Ishikawa (cell line): ENCODE measurements at regions not wholly inside any gene's neighbourhood (a gene's known extent, or its start where the extent isn't known, plus 50 kb on each side); places are given as distances from the start of the nearest gene placed in this dataset.

ENCODE experiments used
- CEBPB ChIP-seq: IDR thresholded peaks from 2 replicates; pipeline ENCODE4 v1.6.1; 2012
- CREB1 ChIP-seq: IDR thresholded peaks from 2 replicates; pipeline ENCODE4 v1.6.1; 2012; ENCODE audit warnings: low read depth
- EGR1 ChIP-seq: IDR thresholded peaks from 2 replicates; pipeline ENCODE4 v1.6.1; 2012
- EP300 ChIP-seq: IDR thresholded peaks from 2 replicates; pipeline ENCODE4 v1.6.1; 2012; ENCODE audit warnings: borderline replicate concordance
- FOXM1 ChIP-seq: IDR thresholded peaks from 2 replicates; pipeline ENCODE4 v1.6.1; 2012; ENCODE audit warnings: low read depth, borderline replicate concordance
- RAD21 ChIP-seq: IDR thresholded peaks from 2 replicates; pipeline ENCODE4 v1.6.1; 2012; ENCODE audit warnings: low read depth
- TAF1 ChIP-seq: IDR thresholded peaks from 2 replicates; pipeline ENCODE4 v1.6.1; 2012; ENCODE audit warnings: low read depth, mild to moderate bottlenecking
- TCF12 ChIP-seq: IDR thresholded peaks from 2 replicates; pipeline ENCODE4 v1.6.1; 2012; ENCODE audit warnings: low read depth
- TEAD4 ChIP-seq: IDR thresholded peaks from 2 replicates; pipeline ENCODE4 v1.6.1; 2012
- YY1 ChIP-seq: IDR thresholded peaks from 2 replicates; pipeline ENCODE4 v1.6.1; 2012; ENCODE audit warnings: low read depth
- ZBTB7A ChIP-seq: IDR thresholded peaks from 2 replicates; pipeline ENCODE4 v1.6.1; 2012; ENCODE audit warnings: low read depth
- TF ChIP-seq, protein P1 (sequence below): IDR thresholded peaks from 2 replicates; pipeline ENCODE4 v1.6.1; 2012
- TF ChIP-seq, protein P2 (sequence below): IDR thresholded peaks from 2 replicates; pipeline ENCODE4 v1.6.1; 2012; ENCODE audit warnings: low read depth, mild to moderate bottlenecking
- TF ChIP-seq, protein P3 (sequence below): IDR thresholded peaks from 2 replicates; pipeline ENCODE4 v1.6.1; 2012

DNA sequence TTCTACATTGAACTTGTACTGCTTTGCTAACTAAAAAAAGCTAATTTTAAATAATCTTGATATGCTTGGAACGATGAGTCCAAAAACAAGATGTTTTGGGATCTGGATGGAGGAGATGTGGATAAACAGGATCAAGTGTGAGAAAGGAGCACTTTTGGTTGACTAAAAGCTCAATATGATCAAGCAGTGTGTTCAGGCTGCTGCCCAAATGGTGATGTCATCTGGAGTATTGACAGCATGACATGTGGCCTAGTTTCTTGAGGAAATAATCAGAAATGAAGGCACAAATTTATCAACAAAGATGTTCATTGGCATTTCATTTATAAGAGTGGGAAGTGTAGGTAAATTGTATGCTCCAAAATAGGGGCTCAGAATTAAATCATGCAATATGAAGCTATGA lies 161.2 kb downstream of the SOX2 start:
- TF ChIP-seq CEBPB (no peak), FOXM1 (no peak), CREB1 (no peak), YY1 (no peak), EP300 (no peak), RAD21 (no peak), EGR1 (no peak), TAF1 (no peak)
- TF ChIP-seq, protein P1, sequence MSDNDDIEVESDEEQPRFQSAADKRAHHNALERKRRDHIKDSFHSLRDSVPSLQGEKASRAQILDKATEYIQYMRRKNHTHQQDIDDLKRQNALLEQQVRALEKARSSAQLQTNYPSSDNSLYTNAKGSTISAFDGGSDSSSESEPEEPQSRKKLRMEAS = no peak
- TF ChIP-seq, protein P2, sequence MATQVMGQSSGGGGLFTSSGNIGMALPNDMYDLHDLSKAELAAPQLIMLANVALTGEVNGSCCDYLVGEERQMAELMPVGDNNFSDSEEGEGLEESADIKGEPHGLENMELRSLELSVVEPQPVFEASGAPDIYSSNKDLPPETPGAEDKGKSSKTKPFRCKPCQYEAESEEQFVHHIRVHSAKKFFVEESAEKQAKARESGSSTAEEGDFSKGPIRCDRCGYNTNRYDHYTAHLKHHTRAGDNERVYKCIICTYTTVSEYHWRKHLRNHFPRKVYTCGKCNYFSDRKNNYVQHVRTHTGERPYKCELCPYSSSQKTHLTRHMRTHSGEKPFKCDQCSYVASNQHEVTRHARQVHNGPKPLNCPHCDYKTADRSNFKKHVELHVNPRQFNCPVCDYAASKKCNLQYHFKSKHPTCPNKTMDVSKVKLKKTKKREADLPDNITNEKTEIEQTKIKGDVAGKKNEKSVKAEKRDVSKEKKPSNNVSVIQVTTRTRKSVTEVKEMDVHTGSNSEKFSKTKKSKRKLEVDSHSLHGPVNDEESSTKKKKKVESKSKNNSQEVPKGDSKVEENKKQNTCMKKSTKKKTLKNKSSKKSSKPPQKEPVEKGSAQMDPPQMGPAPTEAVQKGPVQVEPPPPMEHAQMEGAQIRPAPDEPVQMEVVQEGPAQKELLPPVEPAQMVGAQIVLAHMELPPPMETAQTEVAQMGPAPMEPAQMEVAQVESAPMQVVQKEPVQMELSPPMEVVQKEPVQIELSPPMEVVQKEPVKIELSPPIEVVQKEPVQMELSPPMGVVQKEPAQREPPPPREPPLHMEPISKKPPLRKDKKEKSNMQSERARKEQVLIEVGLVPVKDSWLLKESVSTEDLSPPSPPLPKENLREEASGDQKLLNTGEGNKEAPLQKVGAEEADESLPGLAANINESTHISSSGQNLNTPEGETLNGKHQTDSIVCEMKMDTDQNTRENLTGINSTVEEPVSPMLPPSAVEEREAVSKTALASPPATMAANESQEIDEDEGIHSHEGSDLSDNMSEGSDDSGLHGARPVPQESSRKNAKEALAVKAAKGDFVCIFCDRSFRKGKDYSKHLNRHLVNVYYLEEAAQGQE = no peak
- TF ChIP-seq, protein P3, sequence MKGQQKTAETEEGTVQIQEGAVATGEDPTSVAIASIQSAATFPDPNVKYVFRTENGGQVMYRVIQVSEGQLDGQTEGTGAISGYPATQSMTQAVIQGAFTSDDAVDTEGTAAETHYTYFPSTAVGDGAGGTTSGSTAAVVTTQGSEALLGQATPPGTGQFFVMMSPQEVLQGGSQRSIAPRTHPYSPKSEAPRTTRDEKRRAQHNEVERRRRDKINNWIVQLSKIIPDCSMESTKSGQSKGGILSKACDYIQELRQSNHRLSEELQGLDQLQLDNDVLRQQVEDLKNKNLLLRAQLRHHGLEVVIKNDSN = no peak

DNA sequence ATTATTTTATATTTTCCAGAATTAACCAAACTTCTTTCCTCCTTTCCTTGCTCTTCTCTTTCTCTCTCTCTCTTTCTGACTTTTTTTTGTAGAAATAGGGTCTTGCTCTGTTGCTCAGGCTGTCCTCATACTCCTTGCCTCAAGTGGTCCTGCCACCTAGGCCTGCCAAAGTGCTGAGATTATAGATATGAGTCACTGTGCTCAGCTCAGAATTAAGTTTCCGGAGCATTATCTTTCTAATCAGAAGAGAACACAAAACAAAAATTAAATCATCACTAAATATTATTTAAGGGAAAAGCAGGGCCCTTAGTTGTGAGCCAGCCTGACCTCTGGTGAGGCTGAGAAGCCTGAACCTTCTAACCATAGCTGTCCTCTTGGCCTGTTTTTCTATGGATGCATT lies 168.2 kb downstream of the SOX2 start:
- TF ChIP-seq, protein P3 = no peak
- TF ChIP-seq TCF12 = no peak
- no peak for TF ChIP-seq RAD21
- TF ChIP-seq ZBTB7A = no peak
- TF ChIP-seq, protein P1 = no peak
- no peak for TF ChIP-seq CEBPB
- TF ChIP-seq TAF1 = no peak
- no peak for TF ChIP-seq TEAD4
- no peak for TF ChIP-seq FOXM1

DNA sequence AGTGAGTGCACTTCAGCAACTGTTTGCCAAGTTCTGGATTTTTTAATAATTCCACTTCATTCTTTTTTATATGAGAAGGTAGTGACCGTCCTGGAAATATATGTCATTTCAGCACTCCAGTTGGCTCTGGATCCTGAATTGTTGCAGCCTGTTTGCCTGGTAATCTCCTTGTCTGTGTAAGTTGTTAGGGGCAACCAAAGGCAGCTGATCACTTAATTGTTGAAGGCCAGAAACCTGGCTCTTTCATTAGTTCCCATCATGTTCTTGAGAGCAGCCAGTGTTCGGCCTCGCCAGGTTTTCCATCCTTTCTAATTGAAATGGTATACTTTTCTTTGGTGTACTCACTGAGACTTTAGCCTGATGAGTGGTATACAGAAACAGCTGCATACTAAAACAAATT lies 168.6 kb downstream of the SOX2 start:
- no peak for TF ChIP-seq ZBTB7A
- no peak for TF ChIP-seq YY1
- TF ChIP-seq TEAD4 = no peak
- TF ChIP-seq TCF12 = no peak
- no peak for TF ChIP-seq CREB1
- TF ChIP-seq EP300 = no peak

DNA sequence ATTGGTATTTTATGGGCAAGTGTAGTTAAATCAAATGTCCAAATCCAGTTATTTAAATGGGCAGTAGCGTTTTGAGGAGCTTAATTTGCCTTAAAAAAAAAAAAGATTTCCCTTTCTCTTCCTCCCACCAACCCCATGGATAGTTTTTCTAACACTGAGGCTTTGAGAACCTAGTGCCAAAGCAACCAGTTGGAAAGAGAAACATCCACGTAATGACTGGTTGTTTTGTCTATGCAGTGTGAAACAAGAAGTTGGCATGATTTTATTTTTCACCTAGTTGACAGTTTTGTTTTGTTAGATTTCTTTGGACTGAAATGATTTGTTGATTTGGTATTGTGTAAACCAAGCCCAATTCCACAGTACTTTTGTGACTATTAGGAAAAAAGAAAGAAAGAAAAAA lies 170.0 kb downstream of the SOX2 start:
- TF ChIP-seq EGR1 (no peak), EP300 (no peak), TCF12 (no peak)
- TF ChIP-seq, protein P1 = no peak
- TF ChIP-seq, protein P2 = no peak

DNA sequence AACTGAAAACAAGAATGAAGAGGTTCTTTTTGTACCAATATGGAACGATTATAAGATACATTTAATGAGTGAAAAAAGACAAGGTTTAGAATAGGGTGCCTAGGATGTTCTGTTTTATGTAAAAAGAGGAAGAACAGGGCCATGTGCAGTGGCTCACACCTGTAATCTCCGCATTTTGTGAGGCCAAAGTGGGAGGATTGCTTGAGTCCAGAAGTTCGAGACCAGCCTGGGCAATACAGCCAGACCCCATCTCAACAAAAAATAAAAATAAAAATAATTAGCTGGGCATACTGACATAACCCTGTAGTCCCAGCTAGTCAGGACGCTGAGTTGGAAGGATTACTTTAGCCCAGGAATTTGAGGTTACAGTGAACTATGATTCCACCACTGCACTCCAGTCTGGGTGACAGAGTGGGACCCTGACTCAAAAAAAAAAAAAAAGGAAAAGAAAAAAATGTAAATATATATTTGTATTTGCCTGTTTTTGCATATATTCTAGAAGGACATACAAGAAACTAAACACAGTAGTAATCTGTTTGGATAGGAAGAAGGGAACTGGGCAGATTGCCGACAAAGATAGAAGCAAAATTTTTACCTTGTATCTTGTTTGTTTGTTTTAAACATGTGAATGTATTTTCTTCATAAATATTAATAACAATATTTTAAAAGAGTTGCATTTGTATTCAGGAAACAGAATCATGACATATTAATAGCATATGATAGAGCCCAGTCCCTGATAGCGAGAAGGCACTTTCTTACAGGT lies 174.3 kb downstream of the SOX2 start:
- TF ChIP-seq TEAD4 (no peak), RAD21 (no peak), TAF1 (no peak), FOXM1 (no peak), TCF12 (no peak), ZBTB7A (no peak), EP300 (no peak), CEBPB (no peak), YY1 (no peak)
- TF ChIP-seq, protein P1 = no peak
- TF ChIP-seq, protein P3 = no peak
- TF ChIP-seq, protein P2 = no peak
